AG10803 (cell line): ENCODE measurements at regions not wholly inside any gene's neighbourhood (a gene's known extent, or its start where the extent isn't known, plus 50 kb on each side); places are given as distances from the start of the nearest gene placed in this dataset.
"Not testable (repeated sequence)": the region's sequence is repeated elsewhere in the genome, so short reads cannot be mapped to it uniquely, and the experiment has no call there.

ENCODE experiments used
- DNase-seq: peaks from one replicate; pipeline ENCODE4 v3.0.0; 2010; ENCODE audit warnings: low read depth
- H3K4me3 ChIP-seq: 2 replicates; pipeline ENCODE4 v1.5.1; 2011; ENCODE audit warnings: mild to moderate bottlenecking, low read length, control low read depth
- CTCF ChIP-seq: conservative IDR thresholded peaks from 2 replicates; pipeline ENCODE4 v1.5.1; 2011; ENCODE audit warnings: mild to moderate bottlenecking, low read length, control low read depth, inconsistent platforms

GRCh38 chr20:48139262-48140041 lies 354.2 kb upstream of the SULF2 start:
- peak; percentile 64 for DNase-seq
- no peak overlapping the region for H3K4me3 ChIP-seq
- no peak for TF ChIP-seq CTCF

GRCh38 chr20:48132834-48133233 lies 347.6 kb upstream of the SULF2 start:
- DNase-seq = no peak
- no peak overlapping the region for H3K4me3 ChIP-seq
- TF ChIP-seq CTCF = no peak

GRCh38 chr20:48131581-48131980 lies 346.3 kb upstream of the SULF2 start:
- no peak overlapping the region for H3K4me3 ChIP-seq
- no peak for TF ChIP-seq CTCF
- DNase-seq = peak; percentile 67

GRCh38 chr20:48129345-48129942 lies 344.2 kb upstream of the SULF2 start:
- peak; percentile 80 for DNase-seq
- TF ChIP-seq CTCF = no peak
- H3K4me3 ChIP-seq = no peak overlapping the region

GRCh38 chr20:48128436-48128835 lies 343.2 kb upstream of the SULF2 start:
- no peak overlapping the region for H3K4me3 ChIP-seq
- TF ChIP-seq CTCF = no peak
- peak; percentile 49 for DNase-seq

- peak; percentile 90 for DNase-seq
- not testable (repeated sequence) for H3K4me3 ChIP-seq
These were observed 342.7 kb upstream of the SULF2 start for GRCh38 chr20:48127964-48128363.

- H3K4me3 ChIP-seq, DNase-seq: not testable (repeated sequence)
These were observed 341.9 kb upstream of the SULF2 start for GRCh38 chr20:48127133-48127532.

GRCh38 chr20:48126227-48126740 lies 341.0 kb upstream of the SULF2 start:
- H3K4me3 ChIP-seq = no peak overlapping the region
- no peak for TF ChIP-seq CTCF
- no peak for DNase-seq
